Type B pancreatic cell (in vitro differentiated cells): ENCODE measurements at regions not wholly inside any gene's neighbourhood (a gene's known extent, or its start where the extent isn't known, plus 50 kb on each side); places are given as distances from the start of the nearest gene placed in this dataset.
A peak's percentile ranks its signal among the peaks of the same experiment; 100 is the strongest.

Experiments used
- DNase-seq: peaks from one replicate; pipeline ENCODE4 v3.0.0; 2021; ENCODE audit warnings: mixed read lengths; ENCODE audit not compliant: unreplicated experiment; ENCODE audit errors: extremely low spot score
- H3K27ac Mint-ChIP-seq: 2 replicates; pipeline ENCODE4 v1.8.0; 2021; ENCODE audit warnings: mild to moderate bottlenecking, mixed read lengths
- H3K27me3 Mint-ChIP-seq: 2 replicates; pipeline ENCODE4 v1.8.0; 2021; ENCODE audit warnings: mixed read lengths
- H3K36me3 Mint-ChIP-seq: 2 replicates; pipeline ENCODE4 v1.8.0; 2021; ENCODE audit warnings: mixed read lengths
- H3K4me1 Mint-ChIP-seq: one replicate; pipeline ENCODE4 v1.8.0; 2021; ENCODE audit warnings: mixed read lengths; ENCODE audit not compliant: unreplicated experiment
- H3K4me3 Mint-ChIP-seq: 2 replicates; pipeline ENCODE4 v1.8.0; 2021; ENCODE audit warnings: mild to moderate bottlenecking, mixed read lengths
- H3K9me3 Mint-ChIP-seq: 2 replicates; pipeline ENCODE4 v1.8.0; 2021; ENCODE audit warnings: mixed read lengths
- TF ChIP-seq, protein P1 (sequence below): fragments of 200-600 bp; sonication (generic); conservative IDR thresholded peaks from 2 replicates; pipeline ENCODE4 v1.5.0; 2021; ENCODE audit warnings: antibody characterized with exemption, mild to moderate bottlenecking

DNA sequence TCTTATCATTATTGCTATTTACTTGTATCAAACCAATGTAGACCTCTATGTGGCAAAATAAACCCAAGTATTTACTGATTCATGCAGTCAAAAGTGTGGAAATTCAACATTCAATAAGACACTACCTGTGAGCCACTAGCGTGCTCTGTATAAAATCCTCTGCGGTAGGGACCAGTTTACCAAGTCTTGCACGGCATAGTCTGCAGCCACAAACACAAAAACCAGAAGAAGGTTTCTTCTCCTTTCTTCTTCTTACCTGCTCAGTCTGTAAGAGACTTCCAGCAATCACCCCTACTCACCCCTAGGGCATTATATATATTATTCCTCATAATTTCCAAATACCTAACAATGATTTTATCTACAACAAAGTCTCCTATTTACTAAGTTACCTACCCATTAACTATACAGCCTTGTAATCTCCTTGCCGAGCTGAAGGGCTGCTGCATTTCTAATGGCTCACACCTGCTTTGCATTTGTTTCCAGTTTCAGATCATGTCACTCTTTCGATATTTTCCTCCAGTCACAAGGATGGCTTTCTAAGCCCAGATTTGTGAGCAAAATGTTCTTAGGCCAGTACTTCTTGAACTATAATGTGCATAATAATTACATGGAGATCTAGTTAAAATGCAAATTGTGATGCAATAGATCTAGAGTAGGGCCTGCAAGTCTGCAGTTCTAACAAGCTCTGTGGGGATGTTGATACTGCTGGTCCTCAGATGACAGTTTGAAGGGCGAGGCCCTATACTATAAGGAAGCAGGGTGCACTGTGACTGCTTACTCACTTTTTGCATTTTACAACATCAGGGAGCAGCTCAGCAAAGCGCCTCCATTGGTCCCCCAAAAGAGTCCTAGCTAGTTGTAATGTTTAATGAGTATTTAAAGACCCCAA is 191.9 kb upstream of the DDI1 start:
- H3K4me1 Mint-ChIP-seq, result peaks cover 10% of the 10 kb centered on the region
- H3K4me3 Mint-ChIP-seq, result no peak overlapping the region
- no peaks in the 10 kb centered on the region for H3K27me3 Mint-ChIP-seq
- DNase-seq, result no peak
- peak overlapping the region; percentile 4 for H3K27ac Mint-ChIP-seq
- H3K36me3 Mint-ChIP-seq, result peaks cover 3% of the 10 kb centered on the region
- TF ChIP-seq, protein P1, sequence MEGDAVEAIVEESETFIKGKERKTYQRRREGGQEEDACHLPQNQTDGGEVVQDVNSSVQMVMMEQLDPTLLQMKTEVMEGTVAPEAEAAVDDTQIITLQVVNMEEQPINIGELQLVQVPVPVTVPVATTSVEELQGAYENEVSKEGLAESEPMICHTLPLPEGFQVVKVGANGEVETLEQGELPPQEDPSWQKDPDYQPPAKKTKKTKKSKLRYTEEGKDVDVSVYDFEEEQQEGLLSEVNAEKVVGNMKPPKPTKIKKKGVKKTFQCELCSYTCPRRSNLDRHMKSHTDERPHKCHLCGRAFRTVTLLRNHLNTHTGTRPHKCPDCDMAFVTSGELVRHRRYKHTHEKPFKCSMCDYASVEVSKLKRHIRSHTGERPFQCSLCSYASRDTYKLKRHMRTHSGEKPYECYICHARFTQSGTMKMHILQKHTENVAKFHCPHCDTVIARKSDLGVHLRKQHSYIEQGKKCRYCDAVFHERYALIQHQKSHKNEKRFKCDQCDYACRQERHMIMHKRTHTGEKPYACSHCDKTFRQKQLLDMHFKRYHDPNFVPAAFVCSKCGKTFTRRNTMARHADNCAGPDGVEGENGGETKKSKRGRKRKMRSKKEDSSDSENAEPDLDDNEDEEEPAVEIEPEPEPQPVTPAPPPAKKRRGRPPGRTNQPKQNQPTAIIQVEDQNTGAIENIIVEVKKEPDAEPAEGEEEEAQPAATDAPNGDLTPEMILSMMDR, result no peak
- H3K9me3 Mint-ChIP-seq, result no peaks in the 10 kb centered on the region

GRCh38 chr11:103845331-103845730 is 191.1 kb upstream of the DDI1 start:
- H3K4me3 Mint-ChIP-seq, result no peak overlapping the region
- DNase-seq, result no peak
- H3K36me3 Mint-ChIP-seq, result peaks cover 3% of the 10 kb centered on the region
- no peaks in the 10 kb centered on the region for H3K27me3 Mint-ChIP-seq
- no peaks in the 10 kb centered on the region for H3K9me3 Mint-ChIP-seq
- TF ChIP-seq, protein P1, result no peak
- H3K27ac Mint-ChIP-seq, result peak overlapping the region; percentile 11
- peaks cover 10% of the 10 kb centered on the region for H3K4me1 Mint-ChIP-seq

DNA sequence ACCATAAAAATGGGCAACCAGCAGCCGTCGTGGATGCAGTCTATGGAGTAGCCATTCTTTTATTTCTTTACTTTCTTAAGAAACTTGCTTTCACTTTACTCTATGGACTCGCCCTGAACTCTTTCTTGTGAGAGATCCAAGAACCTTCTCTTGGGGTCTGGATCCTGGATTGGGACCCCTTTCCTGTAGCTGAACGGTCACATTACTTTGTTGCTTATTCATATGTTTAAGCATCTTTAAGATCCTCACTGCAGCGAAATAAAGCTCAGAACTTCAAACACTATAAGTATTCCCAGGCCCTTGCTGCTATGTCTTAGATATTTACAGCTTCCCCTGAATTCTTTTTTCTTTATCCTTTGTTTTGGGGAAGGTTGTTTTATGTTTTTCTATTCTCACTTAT is 187.8 kb upstream of the DDI1 start:
- Mint-ChIP-seq H3K36me3 (no peaks in the 10 kb centered on the region), H3K4me1 (peaks cover 14% of the 10 kb centered on the region), H3K9me3 (no peaks in the 10 kb centered on the region), H3K27ac (no peak overlapping the region), H3K27me3 (no peaks in the 10 kb centered on the region), H3K4me3 (no peak overlapping the region)
- DNase-seq, result no peak
- TF ChIP-seq, protein P1, result no peak

DNA sequence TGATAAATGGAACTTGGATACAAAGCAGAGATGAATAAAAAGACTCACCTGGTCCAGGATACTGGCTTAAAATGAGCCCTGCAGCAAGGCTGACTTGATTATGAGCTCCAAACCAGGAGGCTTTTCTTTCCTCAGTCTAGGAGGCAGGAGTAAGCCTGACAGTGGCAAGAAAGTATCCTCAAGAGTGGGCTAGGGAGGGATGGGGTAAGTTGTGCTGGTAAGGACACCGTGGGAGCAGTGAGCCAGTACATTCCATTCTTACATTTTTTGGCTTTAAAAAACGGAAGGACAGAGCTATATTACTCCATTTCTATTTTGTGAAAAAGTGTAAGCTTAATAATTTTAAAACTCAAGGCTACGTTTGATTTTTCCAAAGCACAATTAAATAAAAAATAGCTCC is 187.1 kb upstream of the DDI1 start:
- H3K27ac Mint-ChIP-seq, result no peak overlapping the region
- no peaks in the 10 kb centered on the region for H3K27me3 Mint-ChIP-seq
- DNase-seq, result no peak
- no peak overlapping the region for H3K4me3 Mint-ChIP-seq
- H3K9me3 Mint-ChIP-seq, result no peaks in the 10 kb centered on the region
- no peaks in the 10 kb centered on the region for H3K36me3 Mint-ChIP-seq
- TF ChIP-seq, protein P1, result no peak
- peaks cover 11% of the 10 kb centered on the region for H3K4me1 Mint-ChIP-seq

- Mint-ChIP-seq H3K27ac (peak overlapping the region; percentile 57), H3K27me3 (no peaks in the 10 kb centered on the region), H3K36me3 (no peaks in the 10 kb centered on the region), H3K4me3 (no peak overlapping the region), H3K4me1 (peaks cover 11% of the 10 kb centered on the region), H3K9me3 (no peaks in the 10 kb centered on the region)
- TF ChIP-seq, protein P1, result no peak
- DNase-seq, result no peak
Measured at GRCh38 chr11:103850419-103851165, 185.8 kb upstream of the DDI1 start.
